Thyroid gland (tissue), 4 donors: ENCODE measurements at regions not wholly inside any gene's neighbourhood (a gene's known extent, or its start where the extent isn't known, plus 50 kb on each side); places are given as distances from the start of the nearest gene placed in this dataset.

Source experiments
- DNase-seq, 2 donors: peaks; one replicate each; pipeline ENCODE4 v3.0.0-alpha.2; 2019
- H3K27ac ChIP-seq, 3 donors: fragments of 200-600 bp; sonication (generic); 1 replicate in 2 of 3; 2 replicates in 1 of 3; pipeline ENCODE4 v1.5.1; 2016 to 2019; ENCODE audit warnings: mild to moderate bottlenecking in 1 of 3, moderate library complexity in 1 of 3
- H3K27me3 ChIP-seq: fragments of 200-600 bp; sonication (generic); one replicate; pipeline ENCODE4 v1.5.1; 2019
- H3K36me3 ChIP-seq, 2 donors: fragments of 200-600 bp; sonication (generic); one replicate each; pipeline ENCODE4 v1.5.1; 2016 to 2019
- H3K4me1 ChIP-seq, 2 donors: fragments of 200-600 bp; sonication (generic); one replicate each; pipeline ENCODE4 v1.5.1; 2017 to 2019
- H3K4me3 ChIP-seq, 3 donors: fragments of 200-600 bp; sonication (generic); replicated peaks in 1 of 3; 1 replicate in 2 of 3; 2 replicates in 1 of 3; pipeline ENCODE4 v1.5.1; 2016; ENCODE audit warnings: mild to moderate bottlenecking in 1 of 3
- H3K9me3 ChIP-seq: fragments of 200-600 bp; sonication (generic); one replicate; pipeline ENCODE4 v1.5.1; 2017
- POLR2A ChIP-seq, 2 donors: fragments of 450-650 bp; IDR thresholded peaks; one replicate each; pipeline ENCODE4 v1.6.1; 2017; ENCODE audit warnings: antibody characterized with exemption in 2 of 2, mild to moderate bottlenecking in 2 of 2, moderate library complexity in 1 of 2
- WGBS, 2 donors: methylation state at CpG; one replicate each; pipeline ENCODE4 v1.1.5; 2017; 5-methylcytosine and 5-hydroxymethylcytosine counted together
- intact Hi-C: fragments of 100-400 bp; cut with DNase I; formaldehyde crosslinking; loops from one replicate; pipeline ENCODE4 v1.15.1; 2023
- TF ChIP-seq, protein P1 (sequence below), 6 experiments: fragments of 200-600 bp in 3 of 6; fragments of 450-650 bp in 3 of 6; sonication (generic) in 3 of 6; IDR thresholded peaks; one replicate each; pipeline ENCODE4 v1.5.1; 2016 to 2019; ENCODE audit warnings: antibody characterized with exemption in 6 of 6, mild to moderate bottlenecking in 2 of 6, inconsistent platforms in 1 of 6, moderate library complexity in 1 of 6

DNA sequence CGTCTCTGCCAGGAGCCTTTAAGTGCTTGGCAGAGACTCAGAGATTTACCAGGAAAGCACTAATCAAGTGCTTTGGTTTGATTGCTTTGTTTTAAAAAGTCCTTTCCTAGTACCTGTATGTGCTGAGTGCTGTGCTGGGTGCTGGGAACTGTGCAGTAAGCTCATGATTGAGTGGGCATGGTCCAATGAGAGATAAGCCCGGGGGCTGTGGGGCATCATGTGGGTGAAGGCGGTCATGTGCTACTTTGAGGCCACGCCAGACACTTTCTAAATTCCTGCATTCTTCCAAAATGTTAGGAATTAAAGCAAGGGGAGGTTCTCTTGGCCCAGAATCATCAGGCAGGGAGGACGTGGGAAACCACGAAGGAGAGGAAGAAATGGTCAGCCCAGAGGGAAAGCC lies 109.0 kb downstream of the ACAA2 start:
- no peaks in the 10 kb centered on the region for H3K27me3 ChIP-seq
- no peaks in the 10 kb centered on the region for H3K9me3 ChIP-seq
- intact Hi-C loops, result loop anchor here (10.0 kb wide), 1 partner anchor 80 kb away; no protein-coding TSS in a partner anchor
- peaks cover 37 to 46% of the 10 kb centered on the region in 2 donors for H3K4me1 ChIP-seq
- peak overlapping the region; percentile 53 to 86 (median 85) for H3K27ac ChIP-seq
- no peaks in the 10 kb centered on the region for H3K36me3 ChIP-seq
- H3K4me3 ChIP-seq, result no peak overlapping the region
- DNase-seq, result peak; percentile 94 to 95
- no peak for TF ChIP-seq POLR2A (IDR thresholded peaks at IDR 0.05)
- TF ChIP-seq, protein P1, sequence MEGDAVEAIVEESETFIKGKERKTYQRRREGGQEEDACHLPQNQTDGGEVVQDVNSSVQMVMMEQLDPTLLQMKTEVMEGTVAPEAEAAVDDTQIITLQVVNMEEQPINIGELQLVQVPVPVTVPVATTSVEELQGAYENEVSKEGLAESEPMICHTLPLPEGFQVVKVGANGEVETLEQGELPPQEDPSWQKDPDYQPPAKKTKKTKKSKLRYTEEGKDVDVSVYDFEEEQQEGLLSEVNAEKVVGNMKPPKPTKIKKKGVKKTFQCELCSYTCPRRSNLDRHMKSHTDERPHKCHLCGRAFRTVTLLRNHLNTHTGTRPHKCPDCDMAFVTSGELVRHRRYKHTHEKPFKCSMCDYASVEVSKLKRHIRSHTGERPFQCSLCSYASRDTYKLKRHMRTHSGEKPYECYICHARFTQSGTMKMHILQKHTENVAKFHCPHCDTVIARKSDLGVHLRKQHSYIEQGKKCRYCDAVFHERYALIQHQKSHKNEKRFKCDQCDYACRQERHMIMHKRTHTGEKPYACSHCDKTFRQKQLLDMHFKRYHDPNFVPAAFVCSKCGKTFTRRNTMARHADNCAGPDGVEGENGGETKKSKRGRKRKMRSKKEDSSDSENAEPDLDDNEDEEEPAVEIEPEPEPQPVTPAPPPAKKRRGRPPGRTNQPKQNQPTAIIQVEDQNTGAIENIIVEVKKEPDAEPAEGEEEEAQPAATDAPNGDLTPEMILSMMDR (IDR thresholded peaks at IDR 0.05), result no peak
- WGBS, 2 donors, result 23 to 24% methylated on average over 6 of the region's 6 CpGs

DNA sequence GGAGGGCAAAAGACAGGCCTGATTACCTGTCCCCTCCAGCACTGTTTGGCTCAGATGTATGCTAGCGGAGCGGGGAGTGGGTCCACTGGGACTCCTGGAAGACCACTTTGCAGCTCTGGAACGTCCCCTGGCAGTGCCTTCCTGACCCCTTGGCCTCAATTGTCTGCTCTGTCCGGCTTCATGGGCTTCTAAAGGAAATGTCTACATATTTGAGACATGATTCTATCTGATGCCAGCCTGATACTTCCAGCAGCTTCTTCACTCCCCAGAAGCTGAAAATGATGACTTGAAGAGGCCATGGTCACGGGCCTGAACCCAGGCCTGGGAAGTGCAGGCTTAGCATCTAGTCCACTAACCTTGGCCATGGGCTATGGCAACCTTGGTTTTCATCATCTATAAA lies 112.1 kb downstream of the ACAA2 start:
- peaks cover 38 to 41% of the 10 kb centered on the region in 2 donors for H3K4me1 ChIP-seq
- no peak for DNase-seq
- 75 to 85% methylated on average over 3 to 5 of the region's 5 CpGs for WGBS, 2 donors
- H3K9me3 ChIP-seq, result no peaks in the 10 kb centered on the region
- TF ChIP-seq, protein P1 (IDR thresholded peaks at IDR 0.05), result no peak
- TF ChIP-seq POLR2A (IDR thresholded peaks at IDR 0.05), result no peak
- intact Hi-C loops, result loop anchor here (10.0 kb wide), 1 partner anchor 76 kb away; no protein-coding TSS in a partner anchor
- H3K27ac ChIP-seq, result no peak overlapping the region
- H3K27me3 ChIP-seq, result no peaks in the 10 kb centered on the region
- H3K4me3 ChIP-seq, result no peak overlapping the region
- H3K36me3 ChIP-seq, result no peaks in the 10 kb centered on the region

DNA sequence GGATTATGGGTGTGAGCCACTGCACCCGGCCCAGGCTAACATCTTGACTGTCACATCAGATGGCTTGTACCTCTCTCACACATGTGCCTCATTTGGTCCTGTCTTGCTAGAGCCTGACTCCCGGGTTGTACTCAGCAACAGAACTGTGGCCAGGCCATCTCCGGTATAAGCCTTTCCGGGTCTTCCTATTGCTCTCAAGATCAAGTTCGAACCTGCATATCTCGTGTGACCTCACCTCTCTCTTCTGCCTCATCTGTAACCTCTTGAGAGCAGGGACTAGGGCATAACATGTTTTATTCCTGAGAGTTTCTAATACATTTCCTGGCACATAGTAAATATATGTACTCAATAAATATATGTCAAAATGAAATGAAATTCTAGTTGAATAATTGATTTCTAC lies 114.0 kb downstream of the ACAA2 start:
- DNase-seq, result no peak
- intact Hi-C loops, result no loop called here
- TF ChIP-seq, protein P1 (IDR thresholded peaks at IDR 0.05), result no peak
- TF ChIP-seq POLR2A (IDR thresholded peaks at IDR 0.05), result no peak
- no peaks in the 10 kb centered on the region for H3K36me3 ChIP-seq
- no peaks in the 10 kb centered on the region for H3K27me3 ChIP-seq
- no peak overlapping the region for H3K27ac ChIP-seq
- WGBS, 2 donors, result 85 to 91% methylated on average over 6 of the region's 6 CpGs
- H3K9me3 ChIP-seq, result no peaks in the 10 kb centered on the region
- H3K4me1 ChIP-seq, result peaks cover 33 to 37% of the 10 kb centered on the region in 2 donors
- no peak overlapping the region for H3K4me3 ChIP-seq

DNA sequence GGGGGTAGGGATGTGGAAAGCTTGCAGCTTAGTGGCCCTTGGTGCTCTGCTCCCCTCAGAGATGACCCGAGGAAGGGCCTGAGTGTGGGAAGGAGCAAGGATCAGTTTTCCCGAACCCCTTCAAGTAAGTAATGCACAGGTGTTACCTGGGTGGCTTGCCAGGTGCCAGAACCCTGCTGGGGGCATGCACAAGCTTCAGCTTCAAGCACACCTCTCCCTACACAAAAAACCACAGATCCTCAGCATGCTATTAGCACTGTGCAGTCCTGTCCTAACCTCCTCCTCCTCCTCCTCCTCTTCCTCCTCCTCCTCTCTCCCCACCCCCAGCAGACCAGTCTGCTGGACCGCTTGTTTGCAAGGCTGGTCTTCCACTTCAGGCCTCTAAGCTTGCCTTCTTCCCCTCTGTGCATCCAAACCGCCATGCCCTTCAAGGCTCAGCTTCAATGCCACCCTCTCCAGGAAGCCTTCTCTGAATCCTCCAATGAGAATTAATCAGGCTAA lies 114.8 kb downstream of the ACAA2 start:
- 69 to 72% methylated on average over 4 of the region's 4 CpGs for WGBS, 2 donors
- Histone ChIP-seq H3K36me3 (no peaks in the 10 kb centered on the region), H3K27ac (peak overlapping the region in 1 of 3 donors; percentile 31), H3K9me3 (no peaks in the 10 kb centered on the region), H3K4me3 (no peak overlapping the region), H3K4me1 (peaks cover 28 to 32% of the 10 kb centered on the region in 2 donors), H3K27me3 (no peaks in the 10 kb centered on the region)
- no peak for TF ChIP-seq POLR2A (IDR thresholded peaks at IDR 0.05)
- TF ChIP-seq, protein P1 (IDR thresholded peaks at IDR 0.05), result no peak
- intact Hi-C loops, result no loop called here
- DNase-seq, result no peak

DNA sequence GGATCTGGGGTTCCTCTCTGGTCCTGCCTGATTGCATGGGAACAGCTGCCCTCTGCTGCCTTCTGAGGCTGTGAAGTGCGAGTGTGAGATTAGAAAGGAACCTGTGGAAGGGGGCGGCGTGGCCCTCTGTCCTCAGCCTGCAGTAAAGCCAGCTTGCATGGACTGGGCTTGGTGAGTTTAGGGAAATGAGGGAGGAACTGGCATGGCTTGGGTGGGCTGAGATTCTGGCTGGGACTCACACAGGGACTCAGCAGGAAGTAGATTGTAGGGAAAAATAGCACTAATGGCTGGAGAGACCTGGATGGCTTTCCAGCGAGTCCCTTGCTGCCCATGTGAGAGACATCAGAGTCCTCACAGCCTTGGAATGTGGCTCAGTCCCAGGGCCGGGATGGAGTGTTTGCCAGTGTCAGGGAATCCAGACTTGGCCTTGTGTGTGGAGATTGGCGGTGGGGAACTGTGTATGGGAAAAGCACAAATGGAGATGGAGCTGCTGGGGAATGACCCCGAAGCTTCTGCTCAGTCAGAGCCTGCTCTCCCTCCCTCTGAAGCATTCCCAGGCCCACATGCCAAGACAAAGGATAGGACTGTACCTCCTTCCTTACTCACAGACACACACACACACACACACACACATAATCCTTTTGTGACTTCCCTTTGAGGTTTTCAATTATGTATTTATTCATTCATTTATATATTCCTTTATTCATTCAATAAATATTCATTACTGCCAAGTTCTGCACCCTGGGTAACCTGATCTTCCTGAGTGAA lies 115.4 kb downstream of the ACAA2 start:
- intact Hi-C loops, result no loop called here
- TF ChIP-seq, protein P1 (IDR thresholded peaks at IDR 0.05), result peak in 2 of 6 experiments; percentile 16 to 23
- TF ChIP-seq POLR2A (IDR thresholded peaks at IDR 0.05), result no peak
- no peaks in the 10 kb centered on the region for H3K36me3 ChIP-seq
- no peaks in the 10 kb centered on the region for H3K9me3 ChIP-seq
- H3K4me3 ChIP-seq, result no peak overlapping the region
- H3K27ac ChIP-seq, result peak overlapping the region; percentile 5 to 31 (median 20)
- 52 to 63% methylated on average over 7 of the region's 7 CpGs for WGBS, 2 donors
- H3K4me1 ChIP-seq, result peaks cover 23 to 25% of the 10 kb centered on the region in 2 donors
- DNase-seq, result peak; percentile 62 to 77
- no peaks in the 10 kb centered on the region for H3K27me3 ChIP-seq
